ENCODE measurements at regions not wholly inside any gene's neighbourhood (a gene's known extent, or its start where the extent isn't known, plus 50 kb on each side); places are given as distances from the start of the nearest gene placed in this dataset.

DNA sequence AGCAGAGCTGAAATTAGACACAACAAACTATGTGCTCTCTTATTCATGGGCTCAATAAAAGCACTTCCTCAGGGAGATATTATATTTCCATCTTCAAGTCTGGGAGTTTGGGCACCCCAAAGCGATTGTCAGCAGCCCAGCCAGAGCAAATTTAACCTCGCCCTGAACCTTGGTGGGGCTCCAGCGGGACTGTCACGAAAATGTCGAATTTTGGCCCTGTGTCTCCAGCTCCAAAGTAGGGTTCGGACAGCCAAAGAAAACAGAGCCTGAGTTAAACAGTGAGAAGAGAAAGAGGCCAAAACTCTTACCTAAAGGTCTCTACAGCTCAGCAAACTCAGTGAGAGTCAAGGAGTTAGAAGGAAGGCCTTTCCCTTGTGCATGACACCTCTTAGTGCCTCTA lies 432.9 kb downstream of the SPATA31D1 start:
- Histone ChIP-seq H3K27ac (ENCODE audit: extremely low read depth, low read depth, low read length) (no peak overlapping the region), H3K4me1 (ENCODE audit: control insufficient read depth, insufficient read depth, low read length) (no peaks in the 10 kb centered on the region), H3K9me3 (ENCODE audit: control insufficient read depth, insufficient read depth, low read depth, low read length) (no peaks in the 10 kb centered on the region), H3K36me3 (ENCODE audit: control insufficient read depth in 2 of 2, insufficient read depth in 1 of 2, low read length in 2 of 2) (no peaks in the 10 kb centered on the region), H3K4me3 (ENCODE audit: low read depth, low read length) (no peak overlapping the region)
- TF ChIP-seq ZNF549 (tag by site-specific recombination; IDR thresholded peaks at IDR 0.05) (no peak), SALL2 (tag by site-specific recombination; IDR thresholded peaks at IDR 0.05; ENCODE audit: borderline replicate concordance) (no peak), ZNF48 (tag by site-specific recombination; IDR thresholded peaks at IDR 0.05) (no peak), ZNF701 (tag by site-specific recombination; IDR thresholded peaks at IDR 0.05) (no peak), ZNF132 (tag by site-specific recombination; IDR thresholded peaks at IDR 0.05; ENCODE audit: borderline replicate concordance) (no peak), ZFHX2 (tag by site-specific recombination; conservative IDR thresholded peaks at IDR 0.05) (no peak), BCL11B (tag by site-specific recombination; IDR thresholded peaks at IDR 0.05; ENCODE audit: low read depth) (no peak), ZNF677 (tag by site-specific recombination; IDR thresholded peaks at IDR 0.05) (no peak), ZNF266 (tag by site-specific recombination; IDR thresholded peaks at IDR 0.05; ENCODE audit: low read depth) (no peak), ZNF10 (tag by site-specific recombination; IDR thresholded peaks at IDR 0.05) (no peak)
- TF ChIP-seq, protein P1, sequence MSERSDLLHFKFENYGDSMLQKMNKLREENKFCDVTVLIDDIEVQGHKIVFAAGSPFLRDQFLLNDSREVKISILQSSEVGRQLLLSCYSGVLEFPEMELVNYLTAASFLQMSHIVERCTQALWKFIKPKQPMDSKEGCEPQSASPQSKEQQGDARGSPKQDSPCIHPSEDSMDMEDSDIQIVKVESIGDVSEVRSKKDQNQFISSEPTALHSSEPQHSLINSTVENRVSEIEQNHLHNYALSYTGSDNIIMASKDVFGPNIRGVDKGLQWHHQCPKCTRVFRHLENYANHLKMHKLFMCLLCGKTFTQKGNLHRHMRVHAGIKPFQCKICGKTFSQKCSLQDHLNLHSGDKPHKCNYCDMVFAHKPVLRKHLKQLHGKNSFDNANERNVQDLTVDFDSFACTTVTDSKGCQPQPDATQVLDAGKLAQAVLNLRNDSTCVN (tag by site-specific recombination; optimal IDR thresholded peaks at IDR 0.05): no peak
- ChIA-PET CTCF (interaction anchor here (0.7 kb wide), 1 partner anchor 103 kb away, joined by 3 read pairs; no protein-coding TSS in a partner anchor), POLR2A (no interaction called here)

DNA sequence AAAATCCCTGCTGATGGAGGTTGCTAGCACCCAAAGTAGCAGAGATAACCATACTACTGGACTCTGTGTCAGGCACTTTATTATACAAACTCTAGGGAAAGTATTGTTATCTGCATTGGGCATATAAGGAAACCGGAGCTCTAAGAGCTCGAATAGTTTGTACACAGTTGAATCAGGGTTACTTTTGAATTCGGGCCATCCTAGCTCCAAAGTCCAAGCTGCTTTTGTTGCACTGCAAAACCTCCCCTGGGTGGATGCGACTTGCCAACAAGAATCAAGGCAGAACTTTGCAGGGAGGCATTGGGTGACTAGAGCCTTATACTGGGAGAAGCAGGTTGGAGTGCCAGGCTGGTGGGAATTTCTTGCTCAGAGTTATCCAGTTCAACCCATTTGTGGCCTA lies 435.1 kb downstream of the SPATA31D1 start:
- no peaks in the 10 kb centered on the region for H3K9me3 ChIP-seq (ENCODE audit: control insufficient read depth, insufficient read depth, low read depth, low read length)
- ChIA-PET POLR2A (no interaction called here), CTCF (interaction anchor here (0.6 kb wide), 1 partner anchor 157 kb away, joined by 3 read pairs; no protein-coding TSS in a partner anchor)
- H3K36me3 ChIP-seq (ENCODE audit: control insufficient read depth in 2 of 2, insufficient read depth in 1 of 2, low read length in 2 of 2): no peaks in the 10 kb centered on the region
- no peaks in the 10 kb centered on the region for H3K4me1 ChIP-seq (ENCODE audit: control insufficient read depth, insufficient read depth, low read length)
- TF ChIP-seq ZXDB (tag by site-specific recombination; IDR thresholded peaks at IDR 0.05): no peak
- H3K27ac ChIP-seq (ENCODE audit: extremely low read depth, low read depth, low read length): no peak overlapping the region
- no peak overlapping the region for H3K4me3 ChIP-seq (ENCODE audit: low read depth, low read length)

DNA sequence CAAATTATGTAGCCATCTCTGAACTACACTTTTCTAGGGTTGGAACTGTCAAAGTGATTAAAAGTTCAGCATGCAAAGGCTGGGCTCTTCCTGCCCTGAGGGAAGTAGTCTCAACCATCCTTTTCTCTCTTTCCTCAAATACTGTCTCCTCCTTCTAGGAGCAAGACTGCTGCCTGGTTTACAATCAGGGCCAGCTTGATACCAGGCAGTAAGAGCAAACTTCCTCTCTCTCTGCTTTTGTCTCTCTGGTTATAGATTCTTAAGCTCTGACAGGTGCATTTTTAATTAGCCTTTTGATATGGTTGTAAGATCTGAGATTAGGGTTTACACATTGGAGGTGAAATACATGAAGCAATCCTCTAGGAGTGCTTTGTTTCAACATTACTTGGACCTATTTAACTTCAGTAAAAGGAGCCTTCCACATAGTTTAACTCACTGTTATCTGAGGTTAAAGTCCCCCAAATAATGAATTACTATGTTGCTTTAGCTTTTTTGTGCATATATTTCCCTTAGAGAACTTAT lies 436.1 kb downstream of the SPATA31D1 start:
- TF ChIP-seq ZNF600 (tag by site-specific recombination; IDR thresholded peaks at IDR 0.05): no peak
- CTCF ChIA-PET: no interaction called here

DNA sequence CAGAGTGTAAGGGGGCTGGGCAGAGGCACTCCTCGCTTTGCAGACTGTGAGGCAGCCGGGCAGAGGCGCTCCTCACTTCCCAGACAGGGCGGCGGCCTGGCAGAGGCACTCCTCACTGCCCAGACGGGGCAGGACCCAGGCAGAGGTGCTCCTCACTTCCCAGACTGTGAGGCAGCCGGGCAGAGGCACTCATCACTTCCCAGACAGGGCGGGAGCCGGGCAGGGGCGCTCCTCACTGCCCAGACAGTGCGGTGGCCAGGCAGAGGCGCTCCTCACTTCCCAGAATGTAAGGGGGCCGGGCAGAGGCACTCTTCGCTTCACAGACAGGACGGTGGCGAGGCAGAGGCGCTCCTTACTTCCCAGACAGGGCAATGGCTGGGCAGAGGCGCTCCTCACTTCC lies 442.5 kb downstream of the SPATA31D1 start:
- Histone ChIP-seq H3K27ac (ENCODE audit: extremely low read depth, low read depth, low read length) (no peak overlapping the region), H3K36me3 (ENCODE audit: control insufficient read depth in 2 of 2, insufficient read depth in 1 of 2, low read length in 2 of 2) (no peaks in the 10 kb centered on the region), H3K9me3 (ENCODE audit: control insufficient read depth, insufficient read depth, low read depth, low read length) (no peaks in the 10 kb centered on the region), H3K4me1 (ENCODE audit: control insufficient read depth, insufficient read depth, low read length) (no peaks in the 10 kb centered on the region), H3K4me3 (ENCODE audit: low read depth, low read length) (no peak overlapping the region)
- CTCF ChIA-PET: no interaction called here
- POLR2A ChIA-PET: no interaction called here
- TF ChIP-seq ZNF561 (tag by site-specific recombination; IDR thresholded peaks at IDR 0.05; ENCODE audit: borderline replicate concordance) (no peak), ZNF624 (tag by site-specific recombination; IDR thresholded peaks at IDR 0.05) (no peak), ZNF302 (tag by site-specific recombination; IDR thresholded peaks at IDR 0.05; ENCODE audit: low read depth) (no peak), ZNF16 (tag by site-specific recombination; IDR thresholded peaks at IDR 0.05; ENCODE audit: low read depth) (no peak), BCL11A (tag by site-specific recombination; IDR thresholded peaks at IDR 0.05; ENCODE audit: low read depth) (no peak), ZBTB21 (tag by site-specific recombination; IDR thresholded peaks at IDR 0.05) (no peak)
- TF ChIP-seq, protein P2, sequence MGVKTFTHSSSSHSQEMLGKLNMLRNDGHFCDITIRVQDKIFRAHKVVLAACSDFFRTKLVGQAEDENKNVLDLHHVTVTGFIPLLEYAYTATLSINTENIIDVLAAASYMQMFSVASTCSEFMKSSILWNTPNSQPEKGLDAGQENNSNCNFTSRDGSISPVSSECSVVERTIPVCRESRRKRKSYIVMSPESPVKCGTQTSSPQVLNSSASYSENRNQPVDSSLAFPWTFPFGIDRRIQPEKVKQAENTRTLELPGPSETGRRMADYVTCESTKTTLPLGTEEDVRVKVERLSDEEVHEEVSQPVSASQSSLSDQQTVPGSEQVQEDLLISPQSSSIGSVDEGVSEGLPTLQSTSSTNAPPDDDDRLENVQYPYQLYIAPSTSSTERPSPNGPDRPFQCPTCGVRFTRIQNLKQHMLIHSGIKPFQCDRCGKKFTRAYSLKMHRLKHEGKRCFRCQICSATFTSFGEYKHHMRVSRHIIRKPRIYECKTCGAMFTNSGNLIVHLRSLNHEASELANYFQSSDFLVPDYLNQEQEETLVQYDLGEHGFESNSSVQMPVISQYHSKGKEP (tag by site-specific recombination; IDR thresholded peaks at IDR 0.05): no peak
- TF ChIP-seq, protein P3, sequence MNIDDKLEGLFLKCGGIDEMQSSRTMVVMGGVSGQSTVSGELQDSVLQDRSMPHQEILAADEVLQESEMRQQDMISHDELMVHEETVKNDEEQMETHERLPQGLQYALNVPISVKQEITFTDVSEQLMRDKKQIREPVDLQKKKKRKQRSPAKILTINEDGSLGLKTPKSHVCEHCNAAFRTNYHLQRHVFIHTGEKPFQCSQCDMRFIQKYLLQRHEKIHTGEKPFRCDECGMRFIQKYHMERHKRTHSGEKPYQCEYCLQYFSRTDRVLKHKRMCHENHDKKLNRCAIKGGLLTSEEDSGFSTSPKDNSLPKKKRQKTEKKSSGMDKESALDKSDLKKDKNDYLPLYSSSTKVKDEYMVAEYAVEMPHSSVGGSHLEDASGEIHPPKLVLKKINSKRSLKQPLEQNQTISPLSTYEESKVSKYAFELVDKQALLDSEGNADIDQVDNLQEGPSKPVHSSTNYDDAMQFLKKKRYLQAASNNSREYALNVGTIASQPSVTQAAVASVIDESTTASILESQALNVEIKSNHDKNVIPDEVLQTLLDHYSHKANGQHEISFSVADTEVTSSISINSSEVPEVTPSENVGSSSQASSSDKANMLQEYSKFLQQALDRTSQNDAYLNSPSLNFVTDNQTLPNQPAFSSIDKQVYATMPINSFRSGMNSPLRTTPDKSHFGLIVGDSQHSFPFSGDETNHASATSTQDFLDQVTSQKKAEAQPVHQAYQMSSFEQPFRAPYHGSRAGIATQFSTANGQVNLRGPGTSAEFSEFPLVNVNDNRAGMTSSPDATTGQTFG (tag by site-specific recombination; IDR thresholded peaks at IDR 0.05; ENCODE audit: borderline replicate concordance): no peak
- TF ChIP-seq, protein P4, sequence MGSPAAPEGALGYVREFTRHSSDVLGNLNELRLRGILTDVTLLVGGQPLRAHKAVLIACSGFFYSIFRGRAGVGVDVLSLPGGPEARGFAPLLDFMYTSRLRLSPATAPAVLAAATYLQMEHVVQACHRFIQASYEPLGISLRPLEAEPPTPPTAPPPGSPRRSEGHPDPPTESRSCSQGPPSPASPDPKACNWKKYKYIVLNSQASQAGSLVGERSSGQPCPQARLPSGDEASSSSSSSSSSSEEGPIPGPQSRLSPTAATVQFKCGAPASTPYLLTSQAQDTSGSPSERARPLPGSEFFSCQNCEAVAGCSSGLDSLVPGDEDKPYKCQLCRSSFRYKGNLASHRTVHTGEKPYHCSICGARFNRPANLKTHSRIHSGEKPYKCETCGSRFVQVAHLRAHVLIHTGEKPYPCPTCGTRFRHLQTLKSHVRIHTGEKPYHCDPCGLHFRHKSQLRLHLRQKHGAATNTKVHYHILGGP (tag by site-specific recombination; IDR thresholded peaks at IDR 0.05): no peak

More for the DNA sequence above, 436.1 kb downstream of the SPATA31D1 start:
- POLR2A ChIA-PET: no interaction called here
- no peaks in the 10 kb centered on the region for H3K36me3 ChIP-seq (ENCODE audit: control insufficient read depth in 2 of 2, insufficient read depth in 1 of 2, low read length in 2 of 2)
- H3K9me3 ChIP-seq (ENCODE audit: control insufficient read depth, insufficient read depth, low read depth, low read length): no peaks in the 10 kb centered on the region
- H3K4me1 ChIP-seq (ENCODE audit: control insufficient read depth, insufficient read depth, low read length): no peaks in the 10 kb centered on the region
- no peak overlapping the region for H3K4me3 ChIP-seq (ENCODE audit: low read depth, low read length)
- no peak overlapping the region for H3K27ac ChIP-seq (ENCODE audit: extremely low read depth, low read depth, low read length)
